Neutrophil (primary cell): ENCODE measurements at regions not wholly inside any gene's neighbourhood (a gene's known extent, or its start where the extent isn't known, plus 50 kb on each side); places are given as distances from the start of the nearest gene placed in this dataset.

Experiments used
- H3K27ac ChIP-seq: fragments of 200-600 bp; sonication (generic); 2 replicates; pipeline ENCODE4 v1.5.1; 2016; ENCODE audit warnings: mild to moderate bottlenecking, moderate library complexity
- H3K27me3 ChIP-seq: fragments of 200-600 bp; sonication (generic); 2 replicates; pipeline ENCODE4 v1.6.0; 2016; ENCODE audit warnings: mild to moderate bottlenecking
- H3K36me3 ChIP-seq: fragments of 200-600 bp; sonication (generic); 2 replicates; pipeline ENCODE4 v1.5.1; 2017
- H3K4me1 ChIP-seq, 2 experiments: fragments of 200-600 bp in 1 of 2; sonication (generic) in 1 of 2; 1 replicate in 1 of 2; 2 replicates in 1 of 2; pipeline versions ENCODE4 v1.5.1 to v1.6.1; 2013 to 2016; ENCODE audit warnings: low read depth in 1 of 2, low read length in 1 of 2, mild to moderate bottlenecking in 1 of 2, moderate library complexity in 1 of 2; ENCODE audit not compliant: control insufficient read depth in 1 of 2, insufficient read depth in 1 of 2
- H3K4me3 ChIP-seq, 2 experiments: fragments of 200-600 bp in 1 of 2; sonication (generic) in 1 of 2; 1 replicate in 1 of 2; 2 replicates in 1 of 2; pipeline ENCODE4 v1.5.1; 2013 to 2016; ENCODE audit warnings: low read depth in 1 of 2, low read length in 1 of 2, mild to moderate bottlenecking in 1 of 2, moderate library complexity in 1 of 2
- H3K9me3 ChIP-seq: fragments of 200-600 bp; sonication (generic); 2 replicates; pipeline ENCODE4 v1.5.1; 2016
- TF ChIP-seq, protein P1 (sequence below): fragments of 200-600 bp; sonication (generic); IDR thresholded peaks from 2 replicates; pipeline ENCODE4 v1.5.1; 2016; ENCODE audit warnings: antibody characterized with exemption

DNA sequence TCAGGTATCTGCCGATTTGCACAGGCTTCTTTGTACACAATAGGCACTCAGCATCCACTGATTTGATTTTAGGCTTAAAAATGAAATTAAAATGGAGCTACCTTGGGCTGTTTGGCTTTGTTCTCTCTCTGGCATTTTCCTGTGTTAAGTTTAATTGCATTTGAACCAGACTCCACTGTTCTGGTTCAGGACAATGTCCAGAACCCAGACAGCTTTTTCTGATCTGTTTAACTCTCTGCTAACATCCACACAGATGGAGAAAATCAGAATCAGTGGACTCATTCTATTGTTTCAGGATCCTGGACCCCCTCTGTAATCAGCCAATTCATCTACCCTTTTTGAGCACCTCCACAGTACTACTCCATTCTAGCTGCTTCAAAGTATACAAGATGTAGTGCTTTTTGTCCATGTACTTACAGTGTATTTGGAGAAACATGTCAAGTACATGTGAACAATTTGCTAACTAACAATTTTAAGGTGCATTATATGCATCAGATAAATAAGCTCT is 248.1 kb downstream of the PTBP2 start:
- H3K4me3 ChIP-seq, result no peak overlapping the region
- no peaks in the 10 kb centered on the region for H3K4me1 ChIP-seq
- peaks cover 19% of the 10 kb centered on the region for H3K27me3 ChIP-seq
- TF ChIP-seq, protein P1, sequence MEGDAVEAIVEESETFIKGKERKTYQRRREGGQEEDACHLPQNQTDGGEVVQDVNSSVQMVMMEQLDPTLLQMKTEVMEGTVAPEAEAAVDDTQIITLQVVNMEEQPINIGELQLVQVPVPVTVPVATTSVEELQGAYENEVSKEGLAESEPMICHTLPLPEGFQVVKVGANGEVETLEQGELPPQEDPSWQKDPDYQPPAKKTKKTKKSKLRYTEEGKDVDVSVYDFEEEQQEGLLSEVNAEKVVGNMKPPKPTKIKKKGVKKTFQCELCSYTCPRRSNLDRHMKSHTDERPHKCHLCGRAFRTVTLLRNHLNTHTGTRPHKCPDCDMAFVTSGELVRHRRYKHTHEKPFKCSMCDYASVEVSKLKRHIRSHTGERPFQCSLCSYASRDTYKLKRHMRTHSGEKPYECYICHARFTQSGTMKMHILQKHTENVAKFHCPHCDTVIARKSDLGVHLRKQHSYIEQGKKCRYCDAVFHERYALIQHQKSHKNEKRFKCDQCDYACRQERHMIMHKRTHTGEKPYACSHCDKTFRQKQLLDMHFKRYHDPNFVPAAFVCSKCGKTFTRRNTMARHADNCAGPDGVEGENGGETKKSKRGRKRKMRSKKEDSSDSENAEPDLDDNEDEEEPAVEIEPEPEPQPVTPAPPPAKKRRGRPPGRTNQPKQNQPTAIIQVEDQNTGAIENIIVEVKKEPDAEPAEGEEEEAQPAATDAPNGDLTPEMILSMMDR, result no peak
- no peaks in the 10 kb centered on the region for H3K9me3 ChIP-seq
- H3K36me3 ChIP-seq, result no peaks in the 10 kb centered on the region
- no peak overlapping the region for H3K27ac ChIP-seq

DNA sequence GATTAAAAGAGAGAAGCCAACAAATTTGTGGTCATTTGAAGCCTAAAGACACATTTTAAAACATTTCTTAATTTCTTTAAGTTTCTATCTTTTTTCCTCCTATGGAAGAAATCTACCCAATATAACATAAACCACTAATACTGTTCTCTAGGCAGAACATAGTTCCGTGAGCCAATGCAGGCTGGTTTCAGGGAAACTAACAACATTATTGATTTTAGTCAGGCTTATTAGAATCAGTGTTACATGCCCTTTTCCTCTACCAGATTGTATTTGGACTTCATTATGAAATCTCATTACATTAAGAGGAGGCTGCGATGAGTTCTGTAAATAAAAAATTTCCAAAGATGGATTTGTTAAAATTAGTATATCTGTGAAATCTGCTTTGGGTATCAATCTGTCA is 249.9 kb downstream of the PTBP2 start:
- TF ChIP-seq, protein P1, result no peak
- H3K4me3 ChIP-seq, result no peak overlapping the region
- no peaks in the 10 kb centered on the region for H3K9me3 ChIP-seq
- H3K27me3 ChIP-seq, result peaks cover 19% of the 10 kb centered on the region
- no peak overlapping the region for H3K27ac ChIP-seq
- no peaks in the 10 kb centered on the region for H3K4me1 ChIP-seq
- no peaks in the 10 kb centered on the region for H3K36me3 ChIP-seq

DNA sequence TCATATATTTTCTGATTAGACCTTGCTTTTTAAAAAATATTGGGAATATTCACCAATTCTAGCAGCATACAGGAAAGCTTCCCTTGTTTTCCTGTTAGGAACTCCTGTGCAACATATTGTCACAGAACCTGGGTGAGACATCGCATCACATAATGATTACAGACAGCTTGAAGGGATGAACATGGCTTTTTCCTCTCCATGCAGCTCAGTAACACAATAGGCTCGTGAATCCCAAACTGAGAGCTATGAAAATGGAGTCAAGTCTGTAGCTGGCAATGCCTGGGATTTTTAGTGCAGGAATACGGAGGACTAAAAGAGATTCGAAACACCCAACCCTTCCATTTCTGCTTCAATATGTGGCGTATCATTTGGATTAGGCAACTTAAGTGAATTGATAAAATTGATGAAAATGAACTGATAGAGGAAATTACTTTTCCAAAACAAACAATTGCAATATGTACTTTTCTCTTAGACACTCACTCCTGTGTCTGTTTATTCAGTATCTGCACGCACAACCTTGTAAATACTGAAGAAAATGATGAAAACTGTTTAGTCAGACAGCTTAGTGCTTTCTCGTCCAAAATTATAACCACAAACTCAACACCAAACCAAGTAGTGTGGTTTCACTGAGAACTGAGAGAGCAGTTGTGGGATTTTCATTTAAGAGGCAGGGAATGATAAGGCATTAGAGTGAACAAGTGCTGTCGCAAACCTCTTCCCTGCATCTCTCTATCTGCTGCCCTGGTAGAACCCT is 250.4 kb downstream of the PTBP2 start:
- Histone ChIP-seq H3K27ac (no peak overlapping the region), H3K36me3 (no peaks in the 10 kb centered on the region), H3K4me1 (no peaks in the 10 kb centered on the region), H3K4me3 (no peak overlapping the region), H3K9me3 (no peaks in the 10 kb centered on the region), H3K27me3 (peaks cover 19% of the 10 kb centered on the region)
- TF ChIP-seq, protein P1, result no peak

DNA sequence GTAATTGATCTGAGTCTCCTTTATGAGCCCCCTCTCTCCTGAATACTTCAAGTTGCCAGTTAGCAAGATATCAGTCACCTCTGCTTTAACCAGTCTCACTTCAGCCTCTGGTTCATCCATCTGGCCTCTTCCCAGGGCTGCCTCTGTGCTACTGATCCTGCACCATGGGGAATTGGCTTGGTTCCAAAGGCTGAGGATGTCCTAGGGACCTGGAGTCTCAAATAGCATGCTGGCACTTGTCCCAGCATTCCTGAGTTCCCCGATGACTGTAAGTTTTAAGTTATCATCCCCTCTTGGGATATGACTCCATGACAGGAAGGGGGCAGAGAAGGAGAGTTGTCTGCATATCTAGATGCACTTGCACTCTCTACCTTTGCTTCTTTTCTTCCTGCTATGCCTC is 252.0 kb downstream of the PTBP2 start:
- Histone ChIP-seq H3K27ac (no peak overlapping the region), H3K9me3 (no peaks in the 10 kb centered on the region)

DNA sequence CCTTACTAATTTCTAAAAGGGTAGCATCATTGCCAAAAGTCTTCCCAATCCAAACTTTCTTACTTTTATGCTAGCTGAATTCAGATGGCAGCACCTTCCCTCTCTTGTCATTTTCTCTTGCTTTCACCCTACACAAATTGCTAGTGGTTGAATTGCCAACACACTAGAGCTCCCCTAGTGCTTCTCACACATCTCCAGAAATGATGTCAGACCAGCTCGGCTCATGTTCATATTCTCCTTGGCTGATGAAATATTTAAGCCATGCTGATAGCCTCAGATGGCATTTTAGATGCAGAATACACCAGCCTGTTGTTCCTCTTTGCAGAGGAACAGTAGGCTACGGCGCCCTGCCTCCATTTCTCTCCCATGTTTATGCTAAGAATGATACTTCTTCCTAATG is 256.9 kb downstream of the PTBP2 start:
- Histone ChIP-seq H3K36me3 (no peaks in the 10 kb centered on the region), H3K27ac (no peak overlapping the region), H3K9me3 (no peaks in the 10 kb centered on the region), H3K27me3 (no peaks in the 10 kb centered on the region), H3K4me3 (no peak overlapping the region), H3K4me1 (no peaks in the 10 kb centered on the region)
- TF ChIP-seq, protein P1, result no peak

More for the DNA sequence above, 252.0 kb downstream of the PTBP2 start:
- Histone ChIP-seq H3K27me3 (peaks cover 19% of the 10 kb centered on the region), H3K4me1 (no peaks in the 10 kb centered on the region), H3K4me3 (no peak overlapping the region), H3K36me3 (no peaks in the 10 kb centered on the region)
- TF ChIP-seq, protein P1, result no peak
